ENCODE measurements at regions not wholly inside any gene's neighbourhood (a gene's known extent, or its start where the extent isn't known, plus 50 kb on each side); places are given as distances from the start of the nearest gene placed in this dataset.

DNA sequence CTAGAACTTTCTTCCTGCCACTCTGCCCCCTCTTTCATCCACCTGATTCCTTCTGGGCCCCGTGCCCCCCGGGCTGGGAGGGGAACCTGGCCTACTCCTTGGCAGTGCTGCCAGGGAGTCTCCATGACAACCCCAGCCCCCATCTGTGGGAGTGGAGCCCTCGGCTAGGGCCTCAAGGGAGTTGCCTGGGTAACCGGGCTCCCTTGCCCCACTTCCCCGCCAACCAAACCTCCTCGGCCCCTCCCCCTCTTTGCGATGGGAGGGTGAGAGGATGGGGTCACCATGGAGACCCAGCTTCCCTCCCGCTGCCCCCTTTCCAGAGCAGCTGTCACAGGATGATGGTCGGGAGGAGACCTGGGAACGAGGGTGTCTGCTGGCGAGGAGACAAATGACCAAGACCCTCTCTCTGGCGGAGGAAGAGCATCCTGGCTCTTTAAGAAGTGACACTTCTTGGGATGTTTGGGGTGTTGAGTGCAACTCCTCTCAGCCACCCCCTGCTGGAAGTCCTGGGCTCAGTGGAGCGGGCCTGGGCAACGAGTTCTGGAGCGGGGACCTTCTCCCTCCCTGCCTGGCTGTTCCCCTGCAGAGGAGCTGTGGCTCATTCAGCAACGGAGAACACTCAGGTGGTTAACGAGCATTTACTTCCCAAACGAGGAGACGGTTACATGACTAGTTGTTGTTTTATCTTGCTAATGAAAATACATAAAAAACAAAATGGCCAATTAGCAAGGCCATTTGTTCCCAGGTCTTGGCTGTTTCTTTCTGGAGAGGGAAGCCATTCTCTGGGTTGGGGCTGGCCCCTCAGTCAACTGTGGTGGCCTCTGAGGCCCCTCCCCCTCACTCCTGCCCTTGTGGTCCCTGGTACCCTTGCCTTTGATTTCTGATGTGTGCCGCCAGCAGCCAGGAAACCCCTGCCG is 82.8 kb downstream of the UBIAD1 start:
- Histone ChIP-seq H3K4me3 (ENCODE audit: low read length) (peak overlapping the region; percentile 47), H3K9ac (ENCODE audit: low read length) (peak overlapping the region; percentile 26), H3K4me1 (ENCODE audit: control insufficient read depth, low read depth, low read length) (peaks cover 20% of the 10 kb centered on the region), H3K27ac (ENCODE audit: low read length) (peak overlapping the region; percentile 25), H3K9me3 (ENCODE audit: control insufficient read depth, low read depth, low read length) (no peaks in the 10 kb centered on the region), H3K36me3 (ENCODE audit: control insufficient read depth, low read depth, low read length) (no peaks in the 10 kb centered on the region), H3K27me3 (ENCODE audit: control insufficient read depth, insufficient read depth, low read length) (no peaks in the 10 kb centered on the region)

GRCh38 chr1:11357276-11357675 is 84.3 kb downstream of the UBIAD1 start:
- Histone ChIP-seq H3K4me1 (ENCODE audit: control insufficient read depth, low read depth, low read length) (peaks cover 20% of the 10 kb centered on the region), H3K9me3 (ENCODE audit: control insufficient read depth, low read depth, low read length) (no peaks in the 10 kb centered on the region), H3K27ac (ENCODE audit: low read length) (no peak overlapping the region), H3K27me3 (ENCODE audit: control insufficient read depth, insufficient read depth, low read length) (no peaks in the 10 kb centered on the region), H3K9ac (ENCODE audit: low read length) (no peak overlapping the region), H3K36me3 (ENCODE audit: control insufficient read depth, low read depth, low read length) (no peaks in the 10 kb centered on the region), H3K4me3 (ENCODE audit: low read length) (no peak overlapping the region)

GRCh38 chr1:11358984-11359383 is 86.0 kb downstream of the UBIAD1 start:
- H3K4me3 ChIP-seq (ENCODE audit: low read length), result no peak overlapping the region
- H3K9ac ChIP-seq (ENCODE audit: low read length), result no peak overlapping the region
- no peak overlapping the region for H3K27ac ChIP-seq (ENCODE audit: low read length)
- H3K4me1 ChIP-seq (ENCODE audit: control insufficient read depth, low read depth, low read length), result peaks cover 20% of the 10 kb centered on the region
- no peaks in the 10 kb centered on the region for H3K36me3 ChIP-seq (ENCODE audit: control insufficient read depth, low read depth, low read length)
- no peaks in the 10 kb centered on the region for H3K27me3 ChIP-seq (ENCODE audit: control insufficient read depth, insufficient read depth, low read length)
- no peaks in the 10 kb centered on the region for H3K9me3 ChIP-seq (ENCODE audit: control insufficient read depth, low read depth, low read length)

- Histone ChIP-seq H3K27ac (ENCODE audit: low read length) (no peak overlapping the region), H3K4me1 (ENCODE audit: control insufficient read depth, low read depth, low read length) (peaks cover 4% of the 10 kb centered on the region), H3K27me3 (ENCODE audit: control insufficient read depth, insufficient read depth, low read length) (no peaks in the 10 kb centered on the region), H3K4me3 (ENCODE audit: low read length) (no peak overlapping the region), H3K9me3 (ENCODE audit: control insufficient read depth, low read depth, low read length) (no peaks in the 10 kb centered on the region), H3K9ac (ENCODE audit: low read length) (no peak overlapping the region), H3K36me3 (ENCODE audit: control insufficient read depth, low read depth, low read length) (no peaks in the 10 kb centered on the region)
Measured at GRCh38 chr1:11362547-11363021, 89.6 kb downstream of the UBIAD1 start.

- H3K36me3 ChIP-seq (ENCODE audit: control insufficient read depth, low read depth, low read length), result no peaks in the 10 kb centered on the region
- no peak overlapping the region for H3K27ac ChIP-seq (ENCODE audit: low read length)
- no peak overlapping the region for H3K9ac ChIP-seq (ENCODE audit: low read length)
- no peaks in the 10 kb centered on the region for H3K27me3 ChIP-seq (ENCODE audit: control insufficient read depth, insufficient read depth, low read length)
- no peak overlapping the region for H3K4me3 ChIP-seq (ENCODE audit: low read length)
- no peaks in the 10 kb centered on the region for H3K9me3 ChIP-seq (ENCODE audit: control insufficient read depth, low read depth, low read length)
- peaks cover 3% of the 10 kb centered on the region for H3K4me1 ChIP-seq (ENCODE audit: control insufficient read depth, low read depth, low read length)
Measured at GRCh38 chr1:11364170-11364569, 91.2 kb downstream of the UBIAD1 start.

GRCh38 chr1:11365744-11366387 is 92.9 kb downstream of the UBIAD1 start:
- Histone ChIP-seq H3K27ac (ENCODE audit: low read length) (no peak overlapping the region), H3K9me3 (ENCODE audit: control insufficient read depth, low read depth, low read length) (no peaks in the 10 kb centered on the region), H3K27me3 (ENCODE audit: control insufficient read depth, insufficient read depth, low read length) (no peaks in the 10 kb centered on the region), H3K9ac (ENCODE audit: low read length) (no peak overlapping the region), H3K36me3 (ENCODE audit: control insufficient read depth, low read depth, low read length) (no peaks in the 10 kb centered on the region), H3K4me1 (ENCODE audit: control insufficient read depth, low read depth, low read length) (no peaks in the 10 kb centered on the region), H3K4me3 (ENCODE audit: low read length) (no peak overlapping the region)

DNA sequence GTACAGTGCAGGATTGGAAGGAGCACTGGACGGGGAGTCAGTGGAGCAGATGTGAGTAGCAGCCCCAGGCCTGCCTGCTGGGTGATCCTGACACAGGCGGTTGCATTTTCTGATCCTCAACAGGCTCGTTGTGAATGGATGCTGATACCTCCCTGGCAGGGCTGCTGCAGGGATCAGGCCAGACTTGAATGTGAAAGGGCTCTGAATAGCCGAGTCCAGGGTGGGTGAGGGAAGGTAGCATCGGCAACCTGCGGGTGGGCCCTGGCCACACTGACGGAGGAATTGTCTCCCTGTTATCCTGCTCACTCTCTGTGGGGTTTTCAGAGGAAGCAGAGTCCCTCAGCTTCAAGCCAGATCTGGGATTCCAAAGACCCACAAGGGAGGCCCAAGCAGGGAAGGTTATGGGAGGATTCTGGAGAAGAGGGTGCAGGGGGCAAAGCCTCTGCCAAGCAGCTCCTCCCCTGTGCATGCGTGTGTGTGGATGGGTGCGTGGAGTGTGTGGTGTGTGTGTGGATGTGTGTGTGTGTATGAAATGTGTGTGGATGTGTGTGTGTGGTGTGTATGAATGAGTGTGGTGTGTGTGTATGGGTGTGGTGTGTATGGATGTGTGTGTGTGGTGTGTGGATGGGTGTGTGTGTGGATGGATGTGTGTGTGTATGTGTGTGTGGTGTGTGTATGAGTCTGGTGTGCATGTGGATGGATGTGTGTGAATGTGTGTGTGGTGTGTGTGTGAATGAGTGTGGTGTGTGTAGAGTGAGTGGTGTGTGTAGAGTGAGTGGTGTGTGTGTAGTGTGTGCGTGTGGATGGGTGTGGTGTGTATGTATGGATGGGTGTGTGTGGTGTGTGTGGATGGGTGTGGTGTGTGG is 100.3 kb downstream of the UBIAD1 start:
- Histone ChIP-seq H3K27me3 (ENCODE audit: control insufficient read depth, insufficient read depth, low read length) (no peaks in the 10 kb centered on the region), H3K36me3 (ENCODE audit: control insufficient read depth, low read depth, low read length) (no peaks in the 10 kb centered on the region)

GRCh38 chr1:11373895-11374747 is 101.1 kb downstream of the UBIAD1 start:
- no peaks in the 10 kb centered on the region for H3K4me1 ChIP-seq (ENCODE audit: control insufficient read depth, low read depth, low read length)
- no peaks in the 10 kb centered on the region for H3K36me3 ChIP-seq (ENCODE audit: control insufficient read depth, low read depth, low read length)
- H3K9me3 ChIP-seq (ENCODE audit: control insufficient read depth, low read depth, low read length), result no peaks in the 10 kb centered on the region
- H3K27me3 ChIP-seq (ENCODE audit: control insufficient read depth, insufficient read depth, low read length), result no peaks in the 10 kb centered on the region
- H3K4me3 ChIP-seq (ENCODE audit: low read length), result no peak overlapping the region
- H3K27ac ChIP-seq (ENCODE audit: low read length), result no peak overlapping the region
- H3K9ac ChIP-seq (ENCODE audit: low read length), result no peak overlapping the region

More for the DNA sequence above, 100.3 kb downstream of the UBIAD1 start:
- no peak overlapping the region for H3K27ac ChIP-seq (ENCODE audit: low read length)
- no peaks in the 10 kb centered on the region for H3K9me3 ChIP-seq (ENCODE audit: control insufficient read depth, low read depth, low read length)
- no peak overlapping the region for H3K4me3 ChIP-seq (ENCODE audit: low read length)
- no peak overlapping the region for H3K9ac ChIP-seq (ENCODE audit: low read length)
- H3K4me1 ChIP-seq (ENCODE audit: control insufficient read depth, low read depth, low read length), result no peaks in the 10 kb centered on the region

GRCh38 chr1:11374748-11375110 is 101.7 kb downstream of the UBIAD1 start:
- H3K27me3 ChIP-seq (ENCODE audit: control insufficient read depth, insufficient read depth, low read length), result no peaks in the 10 kb centered on the region
- no peaks in the 10 kb centered on the region for H3K4me1 ChIP-seq (ENCODE audit: control insufficient read depth, low read depth, low read length)
- no peak overlapping the region for H3K4me3 ChIP-seq (ENCODE audit: low read length)
- no peaks in the 10 kb centered on the region for H3K9me3 ChIP-seq (ENCODE audit: control insufficient read depth, low read depth, low read length)
- H3K9ac ChIP-seq (ENCODE audit: low read length), result no peak overlapping the region
- H3K27ac ChIP-seq (ENCODE audit: low read length), result no peak overlapping the region
- H3K36me3 ChIP-seq (ENCODE audit: control insufficient read depth, low read depth, low read length), result no peaks in the 10 kb centered on the region

- Histone ChIP-seq H3K27me3 (ENCODE audit: control insufficient read depth, insufficient read depth, low read length) (no peaks in the 10 kb centered on the region), H3K36me3 (ENCODE audit: control insufficient read depth, low read depth, low read length) (no peaks in the 10 kb centered on the region), H3K9ac (ENCODE audit: low read length) (no peak overlapping the region), H3K4me3 (ENCODE audit: low read length) (no peak overlapping the region), H3K27ac (ENCODE audit: low read length) (no peak overlapping the region), H3K9me3 (ENCODE audit: control insufficient read depth, low read depth, low read length) (no peaks in the 10 kb centered on the region), H3K4me1 (ENCODE audit: control insufficient read depth, low read depth, low read length) (no peaks in the 10 kb centered on the region)
Measured at GRCh38 chr1:11377001-11377583, 101.9 kb upstream of the DISP3 start.
